ENCODE measurements at regions not wholly inside any gene's neighbourhood (a gene's known extent, or its start where the extent isn't known, plus 50 kb on each side); places are given as distances from the start of the nearest gene placed in this dataset.

DNA sequence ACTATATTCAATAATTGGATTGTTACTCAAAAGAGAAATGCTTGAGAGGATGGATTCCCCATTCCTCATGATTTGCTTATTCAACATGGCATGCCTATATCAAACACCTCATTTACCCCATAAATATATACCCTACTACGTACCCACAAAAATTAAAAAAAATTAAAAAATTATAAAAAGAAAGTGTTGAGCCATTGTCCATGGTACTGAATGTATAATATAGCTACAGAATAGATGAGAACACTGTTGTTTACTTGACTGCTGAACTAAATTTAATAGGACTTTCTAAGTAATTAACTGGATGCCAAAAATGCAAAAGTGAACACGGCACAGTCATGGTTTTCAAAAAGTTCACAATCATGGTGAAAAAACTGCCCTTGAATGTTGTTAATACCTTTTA, 725.8 kb downstream of the KCTD16 start:
- Histone ChIP-seq H2AFZ (ENCODE audit: low read depth, low read length) (no peak overlapping the region), H3K4me3 (no peak overlapping the region), H3K9me3 (replicated peaks; ENCODE audit: control insufficient read depth, insufficient read depth, low read depth, low read length) (no peaks in the 10 kb centered on the region), H3K36me3 (ENCODE audit: control insufficient read depth, insufficient read depth, low read length) (no peaks in the 10 kb centered on the region), H4K20me1 (replicated peaks; ENCODE audit: control insufficient read depth, insufficient read depth, low read length) (no peaks in the 10 kb centered on the region), H3K4me2 (ENCODE audit: insufficient read depth, low read length) (no peak overlapping the region), H3K9ac (ENCODE audit: insufficient read depth in 1 of 2, low read depth in 2 of 2, low read length in 2 of 2) (no peak overlapping the region), H3K79me2 (ENCODE audit: control insufficient read depth, insufficient read depth, low read length) (no peaks in the 10 kb centered on the region), H3K27ac (ENCODE audit: extremely low read depth, low read depth, low read length) (no peak overlapping the region), H3K4me1 (replicated peaks in 1 of 2; ENCODE audit: control insufficient read depth in 2 of 2, insufficient read depth in 2 of 2, low read length in 2 of 2) (no peaks in the 10 kb centered on the region), H3K9me1 (ENCODE audit: control insufficient read depth, insufficient read depth, low read length) (no peaks in the 10 kb centered on the region), H3K27me3 (ENCODE audit: control insufficient read depth in 2 of 2, insufficient read depth in 2 of 2, low read length in 2 of 2) (no peaks in the 10 kb centered on the region)
- ATAC-seq (no peak), FAIRE-seq (no peak), DNase-seq (ENCODE audit: extremely low read depth in 1 of 4, low spot score in 3 of 4) (no peak)
- ChIA-PET POLR2A (no interaction called here), CTCF (ENCODE audit: low intra/inter-chr PET ratio) (no interaction called here)
- intact Hi-C loops (cut with micrococcal nuclease): no loop called here
- BruUV-seq (replicated peaks): no TSS peak
- 0% methylated on average over 2 of the region's 2 CpGs for WGBS (ENCODE audit: insufficient coverage, low coverage, missing lambda C conversion rate)
- no peak for TF ChIP-seq SIN3B (IDR thresholded peaks at IDR 0.05; ENCODE audit: low read depth)
- TF ChIP-seq, protein P1, sequence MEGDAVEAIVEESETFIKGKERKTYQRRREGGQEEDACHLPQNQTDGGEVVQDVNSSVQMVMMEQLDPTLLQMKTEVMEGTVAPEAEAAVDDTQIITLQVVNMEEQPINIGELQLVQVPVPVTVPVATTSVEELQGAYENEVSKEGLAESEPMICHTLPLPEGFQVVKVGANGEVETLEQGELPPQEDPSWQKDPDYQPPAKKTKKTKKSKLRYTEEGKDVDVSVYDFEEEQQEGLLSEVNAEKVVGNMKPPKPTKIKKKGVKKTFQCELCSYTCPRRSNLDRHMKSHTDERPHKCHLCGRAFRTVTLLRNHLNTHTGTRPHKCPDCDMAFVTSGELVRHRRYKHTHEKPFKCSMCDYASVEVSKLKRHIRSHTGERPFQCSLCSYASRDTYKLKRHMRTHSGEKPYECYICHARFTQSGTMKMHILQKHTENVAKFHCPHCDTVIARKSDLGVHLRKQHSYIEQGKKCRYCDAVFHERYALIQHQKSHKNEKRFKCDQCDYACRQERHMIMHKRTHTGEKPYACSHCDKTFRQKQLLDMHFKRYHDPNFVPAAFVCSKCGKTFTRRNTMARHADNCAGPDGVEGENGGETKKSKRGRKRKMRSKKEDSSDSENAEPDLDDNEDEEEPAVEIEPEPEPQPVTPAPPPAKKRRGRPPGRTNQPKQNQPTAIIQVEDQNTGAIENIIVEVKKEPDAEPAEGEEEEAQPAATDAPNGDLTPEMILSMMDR (IDR thresholded peaks at IDR 0.05 in 2 of 3, conservative IDR thresholded peaks at IDR 0.05 in 1 of 3; ENCODE audit: insufficient read depth in 2 of 3, low read depth in 1 of 3, low read length in 3 of 3): no peak
- TF ChIP-seq PTTG1 (tag; IDR thresholded peaks at IDR 0.05; ENCODE audit: low read depth): no peak
- TF ChIP-seq RCOR1 (IDR thresholded peaks at IDR 0.05; ENCODE audit: borderline replicate concordance in 1 of 2, low read depth in 2 of 2, low read length in 2 of 2): no peak
- TF ChIP-seq SP2 (IDR thresholded peaks at IDR 0.05; ENCODE audit: extremely low read depth, low read depth, low read length, poor library complexity, severe bottlenecking): no peak
- TF ChIP-seq REST (IDR thresholded peaks at IDR 0.05; ENCODE audit: borderline replicate concordance): no peak
- TF ChIP-seq REST (CRISPR knock-in tag; IDR thresholded peaks at IDR 0.05; ENCODE audit: low read depth): no peak
- TF ChIP-seq ZNF707 (CRISPR knock-in tag; conservative IDR thresholded peaks at IDR 0.05): no peak
- in situ Hi-C loops (cut with MboI): no loop called here

Measured in K562 (cell line).